HG02852 (cell line): ENCODE measurements at regions not wholly inside any gene's neighbourhood (a gene's known extent, or its start where the extent isn't known, plus 50 kb on each side); places are given as distances from the start of the nearest gene placed in this dataset.

Experiments
- ATAC-seq: cut with Tn5 transposase; IDR thresholded peaks from one replicate; pipeline ENCODE4 v1.9.1; 2021; ENCODE audit warnings: mild to moderate bottlenecking, moderate library complexity; ENCODE audit not compliant: unreplicated experiment

DNA sequence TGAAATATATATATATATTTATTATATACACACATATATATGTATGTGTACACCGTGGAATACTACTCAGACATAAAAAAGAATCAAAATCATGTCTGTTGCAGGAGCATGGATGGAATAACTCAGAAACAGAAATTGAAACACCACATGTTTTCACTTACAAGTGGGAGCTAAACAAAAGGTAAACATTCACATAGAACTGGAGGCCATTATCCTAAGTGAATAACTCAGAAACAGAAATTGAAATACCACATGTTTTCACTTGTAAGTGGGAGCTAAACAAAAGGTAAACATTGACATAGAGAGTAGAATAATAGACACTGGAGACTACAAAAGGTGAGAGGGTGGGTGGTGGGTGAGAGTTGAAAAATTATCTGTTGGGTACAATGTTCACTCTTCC, 171.5 kb upstream of the GOLIM4 start:
- ATAC-seq = no peak

DNA sequence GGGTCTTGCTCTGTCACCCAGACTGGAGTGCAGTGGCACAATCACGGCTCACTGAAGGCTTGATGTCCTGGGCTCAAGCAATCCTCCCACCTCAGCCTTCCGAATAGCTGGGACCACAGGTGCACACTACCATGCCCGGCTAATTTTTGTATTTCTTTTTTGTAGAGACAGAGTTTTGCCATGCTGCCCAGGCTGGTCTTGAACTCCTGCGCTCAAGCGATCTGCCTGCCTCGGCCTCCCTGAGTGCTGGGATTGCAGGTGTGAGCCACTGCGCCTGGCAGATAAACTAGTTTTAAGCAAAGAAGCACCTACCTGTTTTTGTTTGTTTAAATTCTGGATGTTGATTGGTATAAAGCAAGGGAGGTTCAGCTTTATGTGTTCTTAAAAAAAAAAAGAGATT, 170.6 kb upstream of the GOLIM4 start:
- no peak for ATAC-seq

DNA sequence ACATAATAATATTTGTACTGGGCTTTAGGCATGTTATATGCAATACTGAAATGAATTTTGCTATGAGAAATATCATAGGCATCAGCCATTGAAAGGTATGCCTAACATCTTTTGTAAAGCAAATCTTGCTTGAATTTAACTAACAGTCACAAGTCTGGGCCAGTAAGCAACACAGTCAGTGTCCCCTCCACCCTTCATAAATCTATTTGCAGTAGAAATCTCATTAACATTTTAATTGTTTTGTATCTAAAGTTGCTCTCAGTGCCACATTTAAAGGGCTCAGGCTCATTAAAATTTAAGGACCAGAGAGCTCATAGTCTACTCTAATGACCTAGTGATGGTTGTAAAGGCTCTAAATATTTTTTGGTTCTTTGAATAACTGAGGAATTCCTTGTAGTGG, 167.2 kb upstream of the GOLIM4 start:
- no peak for ATAC-seq

DNA sequence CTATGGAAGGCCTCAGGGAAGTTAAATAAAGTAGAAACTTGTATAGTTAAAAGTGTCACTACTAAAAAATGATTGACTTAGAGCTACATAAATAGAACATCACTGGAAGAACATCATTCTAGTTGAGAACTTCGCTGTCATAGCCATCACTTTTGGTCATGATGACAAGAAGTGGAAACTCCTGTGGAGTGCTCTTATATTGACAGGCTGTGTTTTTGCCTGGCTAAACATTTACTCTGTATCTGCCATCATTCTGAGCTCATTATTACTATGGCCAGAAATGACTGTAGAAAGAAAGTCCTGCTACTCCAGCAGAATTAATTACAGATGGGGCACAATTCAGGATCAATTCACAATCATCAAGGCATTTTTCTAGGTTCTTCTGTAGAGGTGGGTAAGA, 165.1 kb upstream of the GOLIM4 start:
- no peak for ATAC-seq

DNA sequence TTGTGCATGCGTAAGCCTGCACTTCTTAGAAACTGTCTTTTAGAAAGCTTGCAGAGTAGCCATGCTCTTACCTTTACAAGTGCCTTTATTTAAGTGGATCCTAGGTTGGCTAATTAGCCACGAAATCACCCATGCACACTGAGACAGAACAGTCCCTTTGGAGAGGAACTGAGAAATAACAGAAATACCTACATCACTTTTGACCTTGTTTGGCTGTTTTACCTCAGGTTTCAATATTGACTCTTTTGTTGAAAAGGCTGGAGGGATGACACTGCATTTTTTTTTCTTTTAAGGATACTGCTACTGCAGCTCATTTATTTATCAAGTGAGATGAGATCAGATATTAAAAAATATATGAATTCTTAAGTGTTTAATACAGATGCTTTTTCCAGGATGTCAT, 155.6 kb upstream of the GOLIM4 start:
- ATAC-seq = peak; percentile 49

DNA sequence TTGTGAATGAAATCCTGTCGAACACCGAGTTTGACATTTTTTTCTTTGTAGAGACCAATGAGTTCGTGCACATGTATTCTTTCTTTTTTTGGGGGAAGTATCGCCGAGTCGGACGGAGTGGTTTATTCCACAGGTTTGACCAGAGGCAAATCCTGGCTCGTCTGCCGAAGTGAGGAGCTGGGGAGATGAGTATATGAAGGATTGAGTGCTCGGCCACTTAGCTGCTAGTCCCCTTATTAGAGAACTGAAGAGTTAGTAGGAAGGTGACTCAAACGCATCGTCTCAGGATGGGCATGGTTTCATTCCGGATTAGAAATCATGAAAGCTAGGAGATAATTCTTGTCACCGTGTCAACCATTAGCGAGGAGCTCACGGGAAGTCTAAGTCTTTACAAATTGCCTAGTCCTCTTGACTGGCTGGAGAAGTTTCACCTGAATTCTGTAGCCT, 154.7 kb upstream of the GOLIM4 start:
- ATAC-seq = peak; percentile 19

DNA sequence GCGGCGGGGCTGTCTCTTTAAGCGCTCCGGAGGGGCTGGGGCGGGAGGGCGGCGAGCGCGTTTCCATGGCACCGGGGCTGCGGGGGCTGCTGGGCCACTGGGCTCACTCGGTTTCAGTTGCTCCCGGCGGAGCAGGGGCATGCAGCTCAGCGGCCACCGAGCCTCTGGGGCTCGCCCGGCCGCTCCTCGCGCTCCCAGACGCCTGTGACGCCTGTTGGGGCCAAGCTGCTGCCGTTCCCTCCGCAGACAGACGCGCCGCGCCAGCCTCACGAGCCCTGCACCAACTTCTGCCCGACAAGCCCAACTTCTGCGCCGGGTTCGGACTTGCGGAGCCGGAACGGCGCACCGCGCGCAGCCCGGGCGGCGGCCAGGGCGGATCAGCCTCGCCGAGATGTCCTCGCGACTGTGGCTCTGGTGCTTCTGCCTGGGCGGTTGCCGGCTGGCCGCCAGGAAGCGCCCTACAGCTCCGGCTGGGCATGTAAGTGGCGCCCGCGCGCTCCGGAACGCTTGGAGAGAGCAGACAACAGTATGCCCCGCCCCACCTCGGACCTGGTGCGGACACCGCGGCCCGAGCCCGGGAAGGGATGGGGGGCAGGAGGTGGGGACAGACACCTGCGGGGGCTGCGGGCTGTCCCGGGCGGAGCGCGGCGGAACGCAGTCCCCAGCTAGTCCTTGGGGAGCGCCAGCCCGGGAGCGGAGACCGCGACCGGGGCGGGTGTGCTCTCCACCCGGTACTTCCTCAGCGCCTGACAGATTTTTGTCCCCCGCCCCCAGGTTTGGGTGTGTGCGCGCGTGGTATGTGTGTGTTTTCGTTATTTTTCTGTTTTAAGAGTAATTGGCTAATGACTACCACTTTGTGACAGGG, 154.1 kb upstream of the GOLIM4 start:
- ATAC-seq = peak; percentile 67

DNA sequence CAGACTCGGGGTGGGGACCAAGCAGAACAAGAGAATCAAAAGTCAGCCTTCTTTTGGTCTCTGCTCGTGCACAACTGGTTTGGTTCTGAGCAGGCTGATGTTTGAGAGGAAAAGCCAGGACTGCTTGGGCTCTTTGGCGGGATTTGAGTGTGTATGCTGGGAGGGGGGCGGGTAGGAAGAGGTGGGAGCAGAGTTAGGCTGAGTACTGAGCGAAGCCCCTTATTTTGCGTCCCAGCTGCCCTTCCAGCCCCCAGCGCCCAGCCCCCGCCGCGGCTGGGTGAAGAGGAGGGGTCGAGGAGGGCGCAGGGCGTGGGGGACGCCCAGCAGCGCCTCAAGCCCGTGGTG, 153.5 kb upstream of the GOLIM4 start:
- no peak for ATAC-seq

DNA sequence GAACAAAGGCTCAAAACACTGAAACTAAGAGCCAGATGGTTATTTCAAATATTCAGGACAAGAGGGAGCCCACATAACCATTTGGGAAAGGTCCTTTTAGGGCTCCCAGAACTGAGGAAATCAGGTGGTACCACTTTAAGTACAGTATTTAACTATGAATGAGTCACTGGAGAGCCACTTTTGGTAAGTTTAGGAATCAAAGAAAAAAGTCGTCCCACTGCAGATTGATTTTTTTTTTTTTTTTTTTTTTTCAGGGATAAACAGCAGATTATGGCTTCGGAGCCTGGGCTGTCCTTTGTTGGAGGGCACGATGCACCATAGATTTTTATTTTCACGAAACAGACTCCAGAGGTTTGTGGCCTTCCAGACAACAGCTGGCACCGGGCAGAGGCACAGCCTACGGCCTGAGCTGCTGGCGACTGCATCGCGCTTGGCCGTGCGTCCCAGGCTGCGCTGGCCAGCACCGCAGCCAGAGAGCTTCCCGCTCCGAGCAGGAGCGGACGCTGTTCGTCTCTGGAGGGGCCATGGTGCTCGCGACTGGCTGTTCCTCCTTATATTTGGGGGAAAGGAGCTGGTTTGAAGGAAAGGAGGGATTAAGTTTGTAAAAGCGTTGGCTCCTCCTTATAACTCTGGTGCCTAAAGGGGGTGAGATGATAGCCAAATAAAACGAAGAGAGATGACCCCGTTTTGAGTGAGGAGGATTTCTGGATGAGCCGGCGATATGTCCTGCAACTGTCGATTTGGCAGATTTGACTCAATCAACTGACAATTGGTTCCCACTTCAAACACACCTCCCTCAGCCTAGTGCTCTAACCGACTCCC, 152.9 kb upstream of the GOLIM4 start:
- peak; percentile 7 for ATAC-seq

DNA sequence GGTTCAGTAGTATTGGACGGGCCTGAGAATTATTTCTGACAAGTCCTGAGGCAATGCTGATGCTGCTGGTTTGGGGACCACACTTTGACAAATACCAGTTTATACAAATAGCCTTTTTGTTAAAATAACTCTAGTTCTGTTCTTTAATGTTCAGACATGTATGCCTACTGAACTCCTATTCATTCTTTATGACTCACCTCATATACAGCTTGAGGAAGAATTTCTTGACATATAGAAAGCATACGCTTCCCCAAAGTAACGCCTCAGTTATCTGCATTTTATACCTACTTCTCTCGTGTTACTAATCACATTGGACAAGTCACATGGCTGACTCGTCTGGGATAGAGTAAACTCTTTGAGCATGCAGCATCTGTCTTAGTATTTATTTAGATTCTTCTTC, 145.4 kb upstream of the GOLIM4 start:
- no peak for ATAC-seq

DNA sequence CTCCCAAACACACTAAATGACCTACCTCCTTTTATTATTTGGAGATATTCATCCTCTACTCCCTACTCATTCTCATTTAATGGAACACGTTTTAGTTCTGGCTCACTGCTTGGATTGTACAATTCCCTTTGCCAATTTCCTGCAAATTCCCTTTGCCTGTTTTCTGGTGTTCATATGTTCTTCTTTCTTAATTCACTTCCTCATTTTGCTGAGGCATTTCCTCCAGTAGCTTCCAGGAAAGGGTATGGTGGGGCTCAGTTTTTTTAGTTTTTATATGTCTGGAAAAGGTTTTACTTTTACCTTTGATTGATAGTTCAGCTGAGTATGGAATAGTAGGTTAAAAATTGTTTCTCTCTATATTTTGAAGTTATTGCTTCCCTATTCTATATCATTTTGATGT, 143.6 kb upstream of the GOLIM4 start:
- no peak for ATAC-seq

DNA sequence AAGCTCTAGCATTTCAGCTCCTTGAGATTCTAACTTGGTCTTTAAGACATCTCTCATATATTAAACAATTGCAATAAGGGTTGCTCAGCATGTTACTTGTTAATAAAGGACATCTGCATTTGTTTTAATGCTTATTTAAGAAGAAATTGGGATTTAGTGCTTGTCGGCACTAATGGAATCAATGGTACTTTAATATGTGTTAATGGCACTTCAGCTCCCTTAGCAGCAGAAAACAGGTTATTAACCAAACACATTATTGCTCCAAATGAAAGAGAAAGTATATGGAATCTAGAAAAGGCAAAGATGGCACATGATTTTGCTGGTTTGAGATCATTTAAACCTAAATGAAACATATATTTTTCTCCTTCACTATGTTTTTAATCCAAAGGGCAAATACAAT, 137.3 kb upstream of the GOLIM4 start:
- no peak for ATAC-seq

DNA sequence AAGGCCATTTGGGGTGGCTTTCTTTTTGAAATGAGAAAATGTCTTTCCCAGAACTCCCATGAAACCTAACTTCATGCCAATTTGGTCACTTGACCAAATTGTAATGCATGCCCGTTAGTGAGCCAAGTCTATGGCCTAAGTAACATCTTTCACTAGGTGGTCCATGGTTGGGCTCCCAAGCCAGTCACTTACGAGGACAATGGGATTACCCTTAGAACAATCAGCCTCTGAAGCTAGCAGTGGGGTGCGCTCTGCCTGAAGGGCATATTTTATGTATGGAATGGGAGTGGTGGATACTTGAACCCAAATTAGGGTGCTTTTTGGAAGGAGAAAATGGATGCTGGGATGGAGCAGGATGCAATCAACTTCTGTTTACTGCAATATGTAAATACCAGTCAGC, 127.4 kb upstream of the GOLIM4 start:
- no peak for ATAC-seq

DNA sequence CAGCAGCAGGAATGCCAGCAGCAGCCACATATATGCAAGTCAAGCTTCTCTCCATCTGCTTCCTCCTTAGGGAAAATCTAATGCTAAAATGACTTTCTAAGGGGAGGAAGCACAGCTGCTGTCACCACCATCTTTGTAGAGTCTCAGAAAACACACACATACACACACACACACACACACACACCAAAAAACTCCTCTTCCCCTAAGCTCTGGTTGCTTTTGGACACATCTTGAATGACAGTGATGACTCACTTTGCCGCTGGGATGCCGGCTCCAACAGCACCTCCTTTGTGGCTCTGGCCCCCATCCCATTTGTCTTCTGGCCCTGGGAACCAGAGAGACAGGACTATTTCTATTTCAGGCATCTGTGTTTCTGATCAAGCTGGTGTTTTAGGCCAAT, 124.8 kb upstream of the GOLIM4 start:
- ATAC-seq = no peak

DNA sequence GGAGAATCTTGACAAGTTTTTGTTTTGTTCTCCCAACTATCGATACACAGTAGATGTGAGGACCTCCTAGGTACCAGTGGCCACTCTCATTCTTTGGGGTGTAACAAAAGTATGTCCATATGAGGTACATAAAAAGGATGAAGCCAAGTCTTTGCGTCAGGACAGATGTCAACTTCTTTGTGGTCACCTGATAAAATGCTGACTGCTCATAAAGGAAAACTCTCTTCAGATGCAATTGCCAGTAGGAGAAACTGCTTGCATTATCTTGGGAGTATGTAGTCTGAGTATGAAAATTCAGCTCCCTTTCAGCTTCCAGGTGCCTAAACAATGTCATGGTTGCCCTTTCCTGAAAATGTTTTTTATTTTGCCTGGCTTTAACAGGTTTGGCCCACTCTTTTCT, 123.8 kb upstream of the GOLIM4 start:
- no peak for ATAC-seq

DNA sequence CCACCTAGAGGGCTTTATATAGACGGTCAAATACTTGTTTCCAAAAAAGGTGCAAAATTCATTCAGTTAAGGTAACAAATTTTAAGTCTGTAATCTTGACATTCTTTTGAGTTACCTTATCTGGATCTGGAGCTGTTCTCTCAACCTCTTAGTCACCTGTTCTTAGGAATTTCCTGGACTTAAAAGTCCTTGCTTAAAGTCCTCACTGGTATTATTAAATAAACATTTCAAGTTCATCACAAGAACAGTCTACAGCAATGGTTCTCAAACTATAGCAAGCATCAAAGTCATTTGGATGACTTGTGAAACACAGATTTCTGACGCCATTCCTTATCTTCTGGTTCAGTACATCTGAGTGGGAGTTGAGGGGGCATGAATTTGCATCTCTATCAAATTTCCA, 122.9 kb upstream of the GOLIM4 start:
- ATAC-seq = no peak

DNA sequence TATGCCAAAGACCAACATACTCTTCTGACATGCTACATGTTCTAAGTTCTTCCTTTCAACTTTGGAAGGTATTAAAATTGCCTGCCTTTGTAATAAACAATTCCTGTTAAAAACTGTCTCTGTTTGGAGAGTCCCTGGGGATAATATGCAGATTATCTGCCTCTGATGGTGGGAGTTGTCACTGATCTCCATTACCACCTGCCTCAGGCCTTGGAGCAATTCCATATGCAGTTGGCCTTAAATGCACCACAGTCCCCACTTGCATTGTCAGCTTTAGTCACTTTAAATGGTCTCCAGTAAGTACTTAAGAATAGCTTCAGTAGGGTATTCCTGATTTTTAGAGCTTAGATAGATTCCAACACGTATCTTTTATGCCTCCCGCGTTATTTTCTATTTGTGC, 121.1 kb upstream of the GOLIM4 start:
- no peak for ATAC-seq

DNA sequence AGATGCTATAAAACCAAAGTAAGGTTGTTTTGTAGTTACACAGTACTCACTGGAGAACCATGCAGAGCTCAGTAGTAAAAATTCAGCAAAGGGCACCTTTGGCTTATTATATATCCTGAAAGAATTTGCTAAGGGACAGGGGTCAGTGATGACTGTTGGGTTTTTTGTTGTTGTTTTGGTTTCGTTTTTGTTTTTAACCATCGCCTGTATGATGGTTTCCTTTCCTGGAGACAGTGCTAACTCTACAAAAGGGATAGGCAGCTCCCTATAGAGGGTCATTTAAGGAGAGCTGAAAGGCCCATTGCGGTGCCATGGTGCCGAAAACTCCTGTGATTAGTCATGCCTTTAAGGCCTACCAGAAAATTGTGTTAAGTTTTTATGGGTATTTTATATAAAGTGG, 118.2 kb upstream of the GOLIM4 start:
- ATAC-seq = peak; percentile 93

DNA sequence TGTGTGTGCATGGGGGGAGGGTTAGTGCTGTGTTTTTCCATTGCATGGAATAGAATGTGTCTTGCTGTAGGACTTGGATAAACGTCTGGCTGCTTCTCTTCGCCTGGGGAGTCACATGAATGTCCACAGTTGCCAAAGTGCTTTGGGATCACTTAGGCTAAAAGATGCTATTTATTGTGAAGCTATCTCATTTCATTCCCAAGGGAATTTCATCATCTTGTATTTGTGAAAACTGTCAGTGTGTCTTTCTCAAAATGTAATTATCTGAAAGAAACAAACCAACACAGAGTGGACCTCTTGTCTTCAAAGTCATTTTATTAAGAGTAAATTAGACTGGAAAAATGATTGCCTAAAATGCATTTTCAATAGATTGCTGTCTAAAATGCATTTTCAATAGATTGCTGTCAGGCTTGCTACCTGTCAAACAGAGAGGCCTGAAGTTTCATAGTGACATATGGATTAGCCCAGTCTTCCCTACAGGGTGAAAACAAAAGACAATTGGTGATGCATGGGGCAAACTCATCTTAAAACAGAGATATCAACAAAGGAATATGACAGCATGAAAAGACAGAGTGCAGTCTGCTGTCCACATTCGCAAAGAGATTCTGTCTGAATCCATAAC, 117.1 kb upstream of the GOLIM4 start:
- ATAC-seq = no peak

DNA sequence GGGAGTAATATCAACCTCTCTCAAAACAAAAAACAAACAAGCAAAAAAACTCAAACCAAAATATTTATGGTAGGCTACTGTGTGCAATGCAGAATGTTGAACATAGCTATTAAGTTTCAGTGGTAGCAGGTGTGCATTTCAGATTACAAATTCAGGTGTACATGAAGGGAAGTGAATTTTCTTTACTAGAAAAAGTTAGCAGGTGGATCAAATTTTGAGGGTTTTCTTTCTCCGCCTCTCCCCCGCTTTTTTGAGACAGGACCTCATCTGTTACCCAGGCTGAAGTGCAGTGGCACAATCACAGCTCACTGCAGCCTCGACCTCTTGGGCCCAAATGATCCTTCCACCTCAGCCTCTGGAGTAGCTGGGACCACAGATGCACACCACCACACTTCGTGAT, 109.7 kb upstream of the GOLIM4 start:
- no peak for ATAC-seq

DNA sequence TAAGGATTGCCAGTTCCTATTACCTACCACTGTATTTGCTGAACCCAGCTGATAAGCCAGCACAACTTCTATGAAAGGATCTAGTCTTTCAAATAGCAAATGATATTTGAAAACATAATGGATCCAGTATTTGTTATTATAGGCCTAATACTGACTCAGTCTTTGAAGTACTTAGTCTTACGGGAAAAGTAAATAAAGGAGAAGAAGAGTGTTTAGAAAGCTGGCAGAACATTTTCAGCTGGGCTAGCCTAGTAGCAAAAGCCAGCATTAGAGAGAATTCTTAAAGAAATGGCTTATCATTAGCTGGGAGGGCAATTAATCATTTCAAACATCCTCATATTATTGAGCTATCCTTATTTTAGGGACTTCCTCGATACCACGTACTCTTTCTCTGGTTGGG, 101.4 kb upstream of the GOLIM4 start:
- no peak for ATAC-seq

DNA sequence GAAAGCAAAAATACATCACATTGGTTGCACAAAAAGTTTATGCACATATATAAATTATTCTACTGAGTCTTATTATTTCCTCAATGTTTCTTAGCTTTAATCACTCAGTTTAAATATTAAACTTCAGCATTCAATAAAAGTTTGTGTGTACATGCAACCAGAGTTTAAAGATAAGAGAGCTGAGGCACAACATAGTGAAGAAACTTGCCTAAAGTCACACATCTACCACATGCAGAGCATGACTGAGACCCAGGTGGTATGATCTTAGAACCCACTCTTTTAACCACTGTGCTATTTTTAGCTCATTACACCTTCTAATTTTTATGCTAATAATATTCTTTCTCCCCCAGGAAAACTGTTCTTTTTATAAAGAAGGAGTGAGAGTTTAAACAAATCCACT, 96.1 kb upstream of the GOLIM4 start:
- ATAC-seq = no peak
